Stimulated activated effector memory CD8-positive, alpha-beta T cell treated with anti-CD3 and anti-CD28 coated beads, Interleukin-12 subunit alpha, Interleukin-12 subunit beta, amount 100 ng/mL, for 72 hours (primary cell): ENCODE measurements at regions not wholly inside any gene's neighbourhood (a gene's known extent, or its start where the extent isn't known, plus 50 kb on each side); places are given as distances from the start of the nearest gene placed in this dataset.
"Not testable (repeated sequence)": the region's sequence is repeated elsewhere in the genome, so short reads cannot be mapped to it uniquely, and the experiment has no call there.

ENCODE experiments used
- ATAC-seq: fragments of 150-1000 bp; cut with Tn5 transposase; 2 replicates; pipeline ENCODE4 v1.10.0; 2021
- DNase-seq, 2 donors: peaks; one replicate each; pipeline ENCODE4 v3.0.0; 2021 to 2022; ENCODE audit warnings: low spot score in 2 of 2
- H3K27ac Mint-ChIP-seq: one replicate; pipeline ENCODE4 v1.8.0; 2022; ENCODE audit warnings: mild to moderate bottlenecking, mixed read lengths
- H3K36me3 Mint-ChIP-seq: one replicate; pipeline ENCODE4 v1.8.0; 2022; ENCODE audit warnings: mild to moderate bottlenecking, mixed read lengths
- H3K4me1 Mint-ChIP-seq: one replicate; pipeline ENCODE4 v1.8.0; 2022; ENCODE audit warnings: mixed read lengths
- H3K4me3 Mint-ChIP-seq: one replicate; pipeline ENCODE4 v1.8.0; 2022; ENCODE audit warnings: mild to moderate bottlenecking, mixed read lengths
- H3K9me3 Mint-ChIP-seq: one replicate; pipeline ENCODE4 v1.8.0; 2022; ENCODE audit warnings: mixed read lengths

GRCh38 chr3:163261056-163261455 is 1764.4 kb downstream of the OTOL1 start:
- H3K36me3 Mint-ChIP-seq: no peaks in the 10 kb centered on the region
- no peak overlapping the region for H3K4me3 Mint-ChIP-seq
- H3K4me1 Mint-ChIP-seq: no peaks in the 10 kb centered on the region
- DNase-seq: no peak
- peaks cover 12% of the 10 kb centered on the region for H3K9me3 Mint-ChIP-seq
- no peak for ATAC-seq
- no peak overlapping the region for H3K27ac Mint-ChIP-seq

- Mint-ChIP-seq H3K9me3 (peaks cover 16% of the 10 kb centered on the region), H3K4me3 (no peak overlapping the region), H3K4me1 (no peaks in the 10 kb centered on the region), H3K27ac (no peak overlapping the region), H3K36me3 (no peaks in the 10 kb centered on the region)
- no peak for DNase-seq
- no peak for ATAC-seq
These were observed 1721.7 kb downstream of the OTOL1 start for GRCh38 chr3:163218336-163218735.

- no peak overlapping the region for H3K4me3 Mint-ChIP-seq
- ATAC-seq: no peak
- DNase-seq: no peak
These were observed 1717.2 kb downstream of the OTOL1 start for GRCh38 chr3:163213838-163214237.

GRCh38 chr3:163196815-163197374 is 1700.3 kb downstream of the OTOL1 start:
- H3K9me3 Mint-ChIP-seq: no peaks in the 10 kb centered on the region
- no peaks in the 10 kb centered on the region for H3K4me1 Mint-ChIP-seq
- ATAC-seq (no peak), DNase-seq (no peak)
- H3K27ac Mint-ChIP-seq: no peak overlapping the region
- no peak overlapping the region for H3K4me3 Mint-ChIP-seq
- no peaks in the 10 kb centered on the region for H3K36me3 Mint-ChIP-seq

More at GRCh38 chr3:163213838-163214237, 1717.2 kb downstream of the OTOL1 start:
- no peaks in the 10 kb centered on the region for H3K36me3 Mint-ChIP-seq
- peaks cover 16% of the 10 kb centered on the region for H3K9me3 Mint-ChIP-seq
- no peak overlapping the region for H3K27ac Mint-ChIP-seq
- H3K4me1 Mint-ChIP-seq: no peaks in the 10 kb centered on the region

- ATAC-seq (no peak), DNase-seq (no peak)
- Mint-ChIP-seq H3K4me1 (no peaks in the 10 kb centered on the region), H3K9me3 (no peaks in the 10 kb centered on the region), H3K4me3 (no peak overlapping the region), H3K27ac (no peak overlapping the region), H3K36me3 (no peaks in the 10 kb centered on the region)
These were observed 1699.6 kb downstream of the OTOL1 start for GRCh38 chr3:163196245-163196644.

- ATAC-seq: no peak
- Mint-ChIP-seq H3K9me3 (peaks cover 23% of the 10 kb centered on the region), H3K36me3 (no peaks in the 10 kb centered on the region), H3K4me3 (no peak overlapping the region), H3K4me1 (no peaks in the 10 kb centered on the region), H3K27ac (no peak overlapping the region)
- DNase-seq: no peak
These were observed 1689.2 kb downstream of the OTOL1 start for GRCh38 chr3:163185721-163186350.

- Mint-ChIP-seq H3K9me3 (peaks cover 17% of the 10 kb centered on the region), H3K27ac (no peak overlapping the region), H3K36me3 (no peaks in the 10 kb centered on the region), H3K4me1 (no peaks in the 10 kb centered on the region), H3K4me3 (no peak overlapping the region)
- DNase-seq (no peak), ATAC-seq (no peak)
These were observed 1679.4 kb downstream of the OTOL1 start for GRCh38 chr3:163175970-163176369.

- not testable (repeated sequence) for H3K36me3 Mint-ChIP-seq, ATAC-seq, H3K4me3 Mint-ChIP-seq, H3K4me1 Mint-ChIP-seq, H3K27ac Mint-ChIP-seq, DNase-seq
- H3K9me3 Mint-ChIP-seq: peaks cover 20% of the 10 kb centered on the region
These were observed 1675.9 kb downstream of the OTOL1 start for GRCh38 chr3:163172513-163172912.

GRCh38 chr3:163166197-163166596 is 1669.6 kb downstream of the OTOL1 start:
- Mint-ChIP-seq H3K4me3 (no peak overlapping the region), H3K27ac (no peak overlapping the region), H3K4me1 (no peaks in the 10 kb centered on the region), H3K36me3 (no peaks in the 10 kb centered on the region), H3K9me3 (peaks cover 19% of the 10 kb centered on the region)
- ATAC-seq (no peak), DNase-seq (no peak)

- DNase-seq: no peak
- Mint-ChIP-seq H3K9me3 (peaks cover 13% of the 10 kb centered on the region), H3K4me3 (no peak overlapping the region), H3K4me1 (no peaks in the 10 kb centered on the region), H3K36me3 (no peaks in the 10 kb centered on the region), H3K27ac (no peak overlapping the region)
- no peak for ATAC-seq
These were observed 1662.7 kb downstream of the OTOL1 start for GRCh38 chr3:163159306-163159705.

GRCh38 chr3:163139600-163139999 is 1643.0 kb downstream of the OTOL1 start:
- no peak overlapping the region for H3K4me3 Mint-ChIP-seq
- H3K27ac Mint-ChIP-seq: no peak overlapping the region
- H3K4me1 Mint-ChIP-seq: no peaks in the 10 kb centered on the region
- DNase-seq: no peak
- H3K36me3 Mint-ChIP-seq: no peaks in the 10 kb centered on the region
- peaks cover 28% of the 10 kb centered on the region for H3K9me3 Mint-ChIP-seq
- no peak for ATAC-seq

- ATAC-seq: no peak
- no peak overlapping the region for H3K4me3 Mint-ChIP-seq
- peaks cover 24% of the 10 kb centered on the region for H3K9me3 Mint-ChIP-seq
- no peak overlapping the region for H3K27ac Mint-ChIP-seq
- H3K36me3 Mint-ChIP-seq: no peaks in the 10 kb centered on the region
- no peaks in the 10 kb centered on the region for H3K4me1 Mint-ChIP-seq
- DNase-seq: no peak
These were observed 1641.7 kb downstream of the OTOL1 start for GRCh38 chr3:163138258-163138657.

GRCh38 chr3:163132111-163132510 is 1635.5 kb downstream of the OTOL1 start:
- Mint-ChIP-seq H3K36me3 (no peaks in the 10 kb centered on the region), H3K27ac (no peak overlapping the region), H3K4me3 (no peak overlapping the region), H3K4me1 (no peaks in the 10 kb centered on the region), H3K9me3 (peaks cover 23% of the 10 kb centered on the region)
- ATAC-seq: no peak
- no peak for DNase-seq

- Mint-ChIP-seq H3K27ac (no peak overlapping the region), H3K9me3 (peaks cover 20% of the 10 kb centered on the region), H3K36me3 (no peaks in the 10 kb centered on the region), H3K4me3 (no peak overlapping the region), H3K4me1 (no peaks in the 10 kb centered on the region)
- no peak for DNase-seq
- no peak for ATAC-seq
These were observed 1632.7 kb downstream of the OTOL1 start for GRCh38 chr3:163129287-163129686.

- Mint-ChIP-seq H3K9me3 (peaks cover 15% of the 10 kb centered on the region), H3K4me1 (no peaks in the 10 kb centered on the region), H3K27ac (no peak overlapping the region), H3K36me3 (no peaks in the 10 kb centered on the region), H3K4me3 (no peak overlapping the region)
- ATAC-seq (no peak), DNase-seq (no peak)
These were observed 1629.5 kb downstream of the OTOL1 start for GRCh38 chr3:163126115-163126514.
